Keratinocyte (primary cell): ENCODE measurements at regions not wholly inside any gene's neighbourhood (a gene's known extent, or its start where the extent isn't known, plus 50 kb on each side); places are given as distances from the start of the nearest gene placed in this dataset.
"Not testable (repeated sequence)": the region's sequence is repeated elsewhere in the genome, so short reads cannot be mapped to it uniquely, and the experiment has no call there.

Experiments
- CTCF ChIP-seq, 3 experiments: IDR thresholded peaks in 1 of 3; conservative IDR thresholded peaks in 1 of 3; optimal IDR thresholded peaks in 1 of 3; 2 replicates in 2 of 3; 3 replicates in 1 of 3; pipeline versions ENCODE3 to v1.5.1; 2011; ENCODE audit warnings: low read length in 3 of 3, mild to moderate bottlenecking in 3 of 3, moderate library complexity in 2 of 3, control low read depth in 1 of 3, inconsistent platforms in 1 of 3; ENCODE audit not compliant: insufficient read depth in 2 of 3; ENCODE audit errors: extremely low read depth in 1 of 3
- EZH2 ChIP-seq: IDR thresholded peaks from one replicate; pipeline ENCODE4 v1.6.1; 2012; ENCODE audit warnings: inconsistent platforms, mild to moderate bottlenecking, low read length, moderate library complexity

- not testable (repeated sequence) for TF ChIP-seq CTCF (optimal IDR thresholded peaks at IDR 0.05 in 1 of 3, IDR thresholded peaks at IDR 0.05 in 1 of 3, conservative IDR thresholded peaks at IDR 0.05 in 1 of 3; ENCODE audit: extremely low read depth in 1 of 3, insufficient read depth in 2 of 3, low read length in 3 of 3); EZH2
Measured at GRCh38 chr1:146715054-146715453, 223.1 kb upstream of the NBPF12 start.
